ENCODE measurements at regions not wholly inside any gene's neighbourhood (a gene's known extent, or its start where the extent isn't known, plus 50 kb on each side); places are given as distances from the start of the nearest gene placed in this dataset.
"Not testable (repeated sequence)": the region's sequence is repeated elsewhere in the genome, so short reads cannot be mapped to it uniquely, and the experiment has no call there.

DNA sequence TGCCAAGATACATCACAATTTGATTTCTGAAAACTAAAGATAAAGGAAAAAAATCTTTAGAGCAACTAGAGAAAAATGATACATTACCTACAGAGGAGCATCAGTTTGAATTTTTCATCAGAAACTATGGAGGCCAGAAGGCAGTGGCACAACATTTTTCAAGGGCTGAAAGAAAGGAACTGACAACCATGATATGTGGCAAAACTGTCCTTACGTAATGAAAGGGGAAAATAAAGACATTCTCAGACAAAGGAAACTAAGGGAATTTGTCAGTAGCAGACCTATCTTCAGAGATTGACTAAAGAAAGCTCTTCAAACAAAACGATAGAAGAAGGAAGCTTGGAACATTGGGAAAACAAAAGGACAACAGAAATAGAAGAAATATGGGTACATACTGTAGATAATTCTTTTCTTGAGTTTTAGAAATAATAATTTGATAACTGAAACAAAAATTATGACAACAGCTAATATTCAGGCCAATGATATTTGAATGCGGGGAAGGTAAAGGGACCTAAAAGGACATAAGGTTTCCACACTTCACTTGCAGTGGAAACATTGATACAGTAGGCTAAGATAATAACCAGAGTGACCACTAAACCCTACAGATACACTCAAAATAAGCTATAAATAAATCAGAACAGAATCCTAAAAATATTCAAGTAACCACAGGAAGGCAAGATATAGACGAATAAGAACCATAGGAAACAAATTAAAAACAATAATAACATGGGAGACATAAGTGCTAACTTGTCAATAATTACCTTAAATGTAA, 70.0 kb upstream of the NPAS2 start:
- no peak overlapping the region for H3K4me3 Mint-ChIP-seq (ENCODE audit: low read depth)
- DNase-seq (ENCODE audit: low spot score, unreplicated experiment): no peak
- H3K9me3 Mint-ChIP-seq (ENCODE audit: low read depth): no peaks in the 10 kb centered on the region
- H3K4me1 Mint-ChIP-seq (ENCODE audit: low read depth): no peaks in the 10 kb centered on the region
- H3K36me3 Mint-ChIP-seq (ENCODE audit: insufficient read depth): no peaks in the 10 kb centered on the region
- peaks cover 19% of the 10 kb centered on the region for H3K27me3 Mint-ChIP-seq
- TF ChIP-seq, protein P1, sequence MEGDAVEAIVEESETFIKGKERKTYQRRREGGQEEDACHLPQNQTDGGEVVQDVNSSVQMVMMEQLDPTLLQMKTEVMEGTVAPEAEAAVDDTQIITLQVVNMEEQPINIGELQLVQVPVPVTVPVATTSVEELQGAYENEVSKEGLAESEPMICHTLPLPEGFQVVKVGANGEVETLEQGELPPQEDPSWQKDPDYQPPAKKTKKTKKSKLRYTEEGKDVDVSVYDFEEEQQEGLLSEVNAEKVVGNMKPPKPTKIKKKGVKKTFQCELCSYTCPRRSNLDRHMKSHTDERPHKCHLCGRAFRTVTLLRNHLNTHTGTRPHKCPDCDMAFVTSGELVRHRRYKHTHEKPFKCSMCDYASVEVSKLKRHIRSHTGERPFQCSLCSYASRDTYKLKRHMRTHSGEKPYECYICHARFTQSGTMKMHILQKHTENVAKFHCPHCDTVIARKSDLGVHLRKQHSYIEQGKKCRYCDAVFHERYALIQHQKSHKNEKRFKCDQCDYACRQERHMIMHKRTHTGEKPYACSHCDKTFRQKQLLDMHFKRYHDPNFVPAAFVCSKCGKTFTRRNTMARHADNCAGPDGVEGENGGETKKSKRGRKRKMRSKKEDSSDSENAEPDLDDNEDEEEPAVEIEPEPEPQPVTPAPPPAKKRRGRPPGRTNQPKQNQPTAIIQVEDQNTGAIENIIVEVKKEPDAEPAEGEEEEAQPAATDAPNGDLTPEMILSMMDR (IDR thresholded peaks at IDR 0.05; ENCODE audit: unreplicated experiment): no peak
- H3K27ac Mint-ChIP-seq: no peak overlapping the region

DNA sequence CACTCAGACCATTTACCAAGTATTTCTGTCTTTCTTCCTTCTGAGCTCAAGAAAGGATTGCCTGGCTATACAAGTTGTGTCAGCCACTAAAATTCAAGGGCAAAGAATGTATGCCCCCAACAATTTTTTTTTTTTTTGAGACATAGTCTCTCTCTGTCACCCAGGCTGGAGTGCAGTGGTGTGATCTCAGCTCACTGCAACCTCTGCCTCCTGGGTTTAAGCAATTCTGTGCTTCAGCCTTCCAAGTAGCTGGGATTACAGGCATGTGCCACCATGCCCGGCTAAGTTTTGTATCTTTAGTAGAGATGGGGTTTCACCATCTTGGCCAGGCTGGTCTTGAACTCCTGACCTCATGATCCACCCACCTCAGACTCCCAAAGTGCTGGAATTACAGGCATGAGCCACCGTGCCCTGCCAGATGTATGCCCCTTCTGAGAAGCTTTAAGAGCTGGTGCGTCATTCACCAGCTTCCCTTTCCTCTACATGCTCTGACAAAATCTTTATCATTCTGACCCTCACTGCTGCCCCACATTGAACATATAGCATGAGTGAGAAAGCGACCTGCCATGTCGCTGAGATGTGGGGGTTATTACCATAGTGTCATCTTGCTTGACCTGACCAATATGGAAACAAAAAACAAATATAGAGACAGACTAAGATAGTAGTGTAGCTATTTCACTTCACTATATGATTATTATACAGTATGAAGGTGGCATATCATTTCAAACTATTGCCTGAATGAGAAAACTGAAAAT, 67.9 kb upstream of the NPAS2 start:
- H3K4me1 Mint-ChIP-seq (ENCODE audit: low read depth); H3K4me3 Mint-ChIP-seq (ENCODE audit: low read depth); H3K9me3 Mint-ChIP-seq (ENCODE audit: low read depth); H3K27ac Mint-ChIP-seq; DNase-seq (ENCODE audit: low spot score, unreplicated experiment); H3K36me3 Mint-ChIP-seq (ENCODE audit: insufficient read depth): not testable (repeated sequence)
- peaks cover 28% of the 10 kb centered on the region for H3K27me3 Mint-ChIP-seq

DNA sequence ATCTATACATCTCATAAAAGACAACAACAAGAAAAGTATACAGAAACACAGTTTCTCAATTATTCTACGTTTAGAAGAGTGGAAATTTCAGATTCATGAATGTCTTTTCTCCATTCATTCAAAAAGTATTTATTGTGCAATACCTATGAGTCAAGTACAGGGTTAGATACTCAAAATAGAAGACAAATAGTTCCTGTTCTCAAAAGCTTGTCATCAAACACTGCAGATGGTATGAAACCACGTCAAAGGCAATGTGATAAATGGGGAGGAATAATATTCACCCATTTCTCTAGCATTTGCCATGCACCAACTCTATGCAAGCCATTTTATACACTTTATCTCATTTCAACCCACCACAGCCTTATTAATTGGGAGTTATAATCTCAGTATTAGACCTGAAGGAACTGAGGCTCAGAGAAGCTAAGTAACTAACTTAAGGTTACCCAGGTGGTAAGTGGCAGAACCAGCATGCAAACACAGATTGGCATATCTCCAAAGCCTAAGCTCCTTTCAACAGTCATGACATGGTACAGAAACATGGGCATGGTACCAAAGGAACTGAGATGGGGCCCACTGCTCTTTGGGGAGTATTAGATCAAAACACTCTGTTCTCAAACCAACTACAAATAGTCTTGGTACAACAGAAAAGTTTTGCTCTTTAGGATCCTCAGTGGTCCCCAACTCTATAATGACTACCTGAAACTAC, 67.2 kb upstream of the NPAS2 start:
- no peaks in the 10 kb centered on the region for H3K9me3 Mint-ChIP-seq (ENCODE audit: low read depth)
- H3K27me3 Mint-ChIP-seq: peaks cover 28% of the 10 kb centered on the region
- no peak overlapping the region for H3K27ac Mint-ChIP-seq
- H3K4me1 Mint-ChIP-seq (ENCODE audit: low read depth): no peaks in the 10 kb centered on the region
- TF ChIP-seq, protein P1 (IDR thresholded peaks at IDR 0.05; ENCODE audit: unreplicated experiment): no peak
- H3K4me3 Mint-ChIP-seq (ENCODE audit: low read depth): no peak overlapping the region
- DNase-seq (ENCODE audit: low spot score, unreplicated experiment): no peak
- no peaks in the 10 kb centered on the region for H3K36me3 Mint-ChIP-seq (ENCODE audit: insufficient read depth)

DNA sequence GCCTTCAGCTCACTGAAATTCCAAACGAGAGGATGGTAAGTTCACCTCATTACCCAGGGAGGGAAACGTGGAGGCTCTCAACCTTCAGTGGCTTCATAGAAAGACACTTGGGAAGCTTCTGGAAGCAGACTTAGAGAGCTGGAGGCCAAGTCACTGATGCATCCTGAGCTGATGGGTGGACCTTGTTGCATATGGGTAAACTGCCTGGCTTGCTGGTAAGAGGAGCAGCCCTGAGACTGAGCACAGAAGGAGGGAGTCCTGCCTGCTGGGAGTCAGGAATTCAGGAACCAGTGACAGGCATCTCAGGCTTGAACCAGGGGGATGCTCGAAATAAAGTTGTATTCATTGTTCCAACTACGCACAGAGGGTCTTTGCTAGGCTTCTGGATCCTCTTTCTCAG, 66.5 kb upstream of the NPAS2 start:
- no peak overlapping the region for H3K4me3 Mint-ChIP-seq (ENCODE audit: low read depth)
- TF ChIP-seq, protein P1 (IDR thresholded peaks at IDR 0.05; ENCODE audit: unreplicated experiment): no peak
- peaks cover 28% of the 10 kb centered on the region for H3K27me3 Mint-ChIP-seq
- DNase-seq (ENCODE audit: low spot score, unreplicated experiment): no peak
- no peaks in the 10 kb centered on the region for H3K4me1 Mint-ChIP-seq (ENCODE audit: low read depth)
- H3K27ac Mint-ChIP-seq: no peak overlapping the region
- no peaks in the 10 kb centered on the region for H3K9me3 Mint-ChIP-seq (ENCODE audit: low read depth)
- H3K36me3 Mint-ChIP-seq (ENCODE audit: insufficient read depth): no peaks in the 10 kb centered on the region

DNA sequence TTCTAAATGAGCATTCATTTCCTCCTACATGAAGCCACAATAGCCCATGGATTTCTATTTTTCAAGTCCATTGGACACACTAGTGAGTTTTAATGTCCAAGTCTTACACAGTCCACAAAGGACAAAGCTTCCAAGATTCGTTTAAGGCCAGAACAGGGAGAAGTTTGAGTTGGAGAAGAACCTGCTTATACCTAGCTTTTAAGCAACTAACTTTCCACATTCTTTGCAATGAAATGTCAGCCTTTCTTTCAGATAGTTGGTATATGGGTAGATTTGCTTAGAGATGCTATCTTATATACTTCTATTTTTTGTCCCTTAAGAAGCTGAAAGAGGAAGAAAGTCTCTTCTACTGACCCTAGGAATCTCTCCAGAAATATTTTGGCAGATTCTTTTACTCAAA, 66.1 kb upstream of the NPAS2 start:
- Mint-ChIP-seq H3K36me3 (ENCODE audit: insufficient read depth) (no peaks in the 10 kb centered on the region), H3K4me3 (ENCODE audit: low read depth) (no peak overlapping the region), H3K27me3 (peaks cover 28% of the 10 kb centered on the region), H3K4me1 (ENCODE audit: low read depth) (no peaks in the 10 kb centered on the region), H3K9me3 (ENCODE audit: low read depth) (no peaks in the 10 kb centered on the region), H3K27ac (no peak overlapping the region)
- DNase-seq (ENCODE audit: low spot score, unreplicated experiment): no peak
- TF ChIP-seq, protein P1 (IDR thresholded peaks at IDR 0.05; ENCODE audit: unreplicated experiment): no peak

Data from progenitor cell of endocrine pancreas (in vitro differentiated cells).